Transverse colon (tissue), 4 donors: ENCODE measurements at regions not wholly inside any gene's neighbourhood (a gene's known extent, or its start where the extent isn't known, plus 50 kb on each side); places are given as distances from the start of the nearest gene placed in this dataset.

ENCODE experiments used
- CTCF ChIP-seq, 5 experiments: fragments of 200-600 bp in 3 of 5; fragments of 450-650 bp in 2 of 5; sonication (generic) in 3 of 5; IDR thresholded peaks; 1 replicate in 2 of 5; 2 replicates in 3 of 5; pipeline ENCODE4 v1.5.1; 2016 to 2017; ENCODE audit warnings: antibody characterized with exemption in 5 of 5, inconsistent platforms in 3 of 5, mild to moderate bottlenecking in 2 of 5, moderate library complexity in 1 of 5
- POLR2A ChIP-seq: fragments of 450-650 bp; IDR thresholded peaks from one replicate; pipeline ENCODE4 v1.6.1; 2016; ENCODE audit warnings: antibody characterized with exemption, mild to moderate bottlenecking, moderate library complexity
- POLR2AphosphoS5 ChIP-seq, 3 donors: sonication (generic); formaldehyde crosslinking; IDR thresholded peaks; one replicate each; pipeline ENCODE4 v1.6.1; 2016; ENCODE audit warnings: antibody characterized with exemption in 3 of 3

GRCh38 chr20:60070791-60071190 lies 112.6 kb downstream of the CDH26 start:
- TF ChIP-seq CTCF (IDR thresholded peaks at IDR 0.05) (no peak), POLR2A (no peak), POLR2AphosphoS5 (IDR thresholded peaks at IDR 0.05) (no peak)
